ENCODE measurements at regions not wholly inside any gene's neighbourhood (a gene's known extent, or its start where the extent isn't known, plus 50 kb on each side); places are given as distances from the start of the nearest gene placed in this dataset.

GRCh38 chr11:130760515-130761125 is 155.7 kb downstream of the SNX19 start:
- in situ Hi-C loops (cut with HindIII; ENCODE audit: low sequenced_read_pairs), result no loop called here
- DNase-seq (ENCODE audit: low read depth), result no peak
- no peak for TF ChIP-seq CTCF (IDR thresholded peaks at IDR 0.05; ENCODE audit: low read depth, low read length, missing control alignments)
- H3K4me3 ChIP-seq (ENCODE audit: low read depth, low read length), result no peak overlapping the region

- no peak for TF ChIP-seq CTCF (IDR thresholded peaks at IDR 0.05; ENCODE audit: low read depth, low read length, missing control alignments)
- no peak overlapping the region for H3K4me3 ChIP-seq (ENCODE audit: low read depth, low read length)
- no peak for DNase-seq (ENCODE audit: low read depth)
- in situ Hi-C loops (cut with HindIII; ENCODE audit: low sequenced_read_pairs), result no loop called here
These were observed 154.6 kb downstream of the SNX19 start for GRCh38 chr11:130761560-130762220.

GRCh38 chr11:130762638-130763037 is 153.6 kb downstream of the SNX19 start:
- no peak for TF ChIP-seq CTCF (IDR thresholded peaks at IDR 0.05; ENCODE audit: low read depth, low read length, missing control alignments)
- DNase-seq (ENCODE audit: low read depth), result no peak
- in situ Hi-C loops (cut with HindIII; ENCODE audit: low sequenced_read_pairs), result no loop called here

GRCh38 chr11:130763087-130763980 is 152.9 kb downstream of the SNX19 start:
- in situ Hi-C loops (cut with HindIII; ENCODE audit: low sequenced_read_pairs), result no loop called here
- TF ChIP-seq CTCF (IDR thresholded peaks at IDR 0.05; ENCODE audit: low read depth, low read length, missing control alignments), result no peak
- H3K4me3 ChIP-seq (ENCODE audit: low read depth, low read length), result no peak overlapping the region
- no peak for DNase-seq (ENCODE audit: low read depth)

More at GRCh38 chr11:130762638-130763037, 153.6 kb downstream of the SNX19 start:
- H3K4me3 ChIP-seq (ENCODE audit: low read depth, low read length), result no peak overlapping the region

GRCh38 chr11:130765406-130765805 is 150.9 kb downstream of the SNX19 start:
- H3K4me3 ChIP-seq (ENCODE audit: low read depth, low read length), result no peak overlapping the region
- no peak for TF ChIP-seq CTCF (IDR thresholded peaks at IDR 0.05; ENCODE audit: low read depth, low read length, missing control alignments)
- DNase-seq (ENCODE audit: low read depth), result no peak
- in situ Hi-C loops (cut with HindIII; ENCODE audit: low sequenced_read_pairs), result no loop called here

GRCh38 chr11:130765951-130766649 is 150.2 kb downstream of the SNX19 start:
- H3K4me3 ChIP-seq (ENCODE audit: low read depth, low read length), result no peak overlapping the region
- TF ChIP-seq CTCF (IDR thresholded peaks at IDR 0.05; ENCODE audit: low read depth, low read length, missing control alignments), result no peak
- no peak for DNase-seq (ENCODE audit: low read depth)
- in situ Hi-C loops (cut with HindIII; ENCODE audit: low sequenced_read_pairs), result no loop called here

Measured in astrocyte of the cerebellum (primary cell).